ENCODE measurements at regions not wholly inside any gene's neighbourhood (a gene's known extent, or its start where the extent isn't known, plus 50 kb on each side); places are given as distances from the start of the nearest gene placed in this dataset.

DNA sequence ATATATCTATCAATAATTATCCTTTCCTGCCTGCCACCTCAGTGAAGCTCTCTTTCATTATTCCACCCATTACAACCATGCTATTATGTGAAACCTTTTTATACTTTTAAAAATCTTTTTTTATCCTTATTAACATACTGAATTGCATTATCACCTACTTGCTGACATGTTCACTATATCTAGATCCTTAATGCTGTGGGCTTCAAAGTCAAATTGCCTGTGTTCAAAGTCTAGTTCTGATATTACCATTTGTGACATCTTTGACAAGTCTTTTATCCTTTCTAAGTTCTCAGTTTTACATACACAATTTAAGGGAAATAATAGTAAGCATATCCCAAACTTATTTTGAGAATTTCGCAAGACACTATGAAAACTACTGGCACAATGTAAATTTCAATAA, 2239.4 kb downstream of the LRRC4C start:
- no peak for DNase-seq (ENCODE audit: low read depth in 1 of 2, low spot score in 1 of 2)
- CTCF ChIA-PET, result no interaction called here
- no peak for FAIRE-seq
- 12% methylated on average over 1 of the region's 1 CpG for WGBS (ENCODE audit: missing lambda C conversion rate)
- Histone ChIP-seq H3K4me3 (no peak overlapping the region), H3K27ac (no peak overlapping the region), H3K4me2 (no peak overlapping the region), H3K9me3 (no peaks in the 10 kb centered on the region), H3K4me1 (no peaks in the 10 kb centered on the region)
- POLR2A ChIA-PET, result no interaction called here
- no peak for ATAC-seq
- TF ChIP-seq FOXS1 (CRISPR knock-in tag; IDR thresholded peaks at IDR 0.05), result no peak
- no peak for TF ChIP-seq CBX8 (IDR thresholded peaks at IDR 0.05)
- TF ChIP-seq KDM5A (IDR thresholded peaks at IDR 0.05), result no peak
- TF ChIP-seq JUN (IDR thresholded peaks at IDR 0.05), result no peak
- no peak for TF ChIP-seq ESRRA (IDR thresholded peaks at IDR 0.05; ENCODE audit: borderline replicate concordance, low read length)
- no peak for TF ChIP-seq HOXA7 (CRISPR knock-in tag; IDR thresholded peaks at IDR 0.05)
- no peak for TF ChIP-seq ZC3H11A (IDR thresholded peaks at IDR 0.05)
- TF ChIP-seq MYC (IDR thresholded peaks at IDR 0.05; ENCODE audit: borderline replicate concordance, low read length), result no peak
- TF ChIP-seq, protein P1, sequence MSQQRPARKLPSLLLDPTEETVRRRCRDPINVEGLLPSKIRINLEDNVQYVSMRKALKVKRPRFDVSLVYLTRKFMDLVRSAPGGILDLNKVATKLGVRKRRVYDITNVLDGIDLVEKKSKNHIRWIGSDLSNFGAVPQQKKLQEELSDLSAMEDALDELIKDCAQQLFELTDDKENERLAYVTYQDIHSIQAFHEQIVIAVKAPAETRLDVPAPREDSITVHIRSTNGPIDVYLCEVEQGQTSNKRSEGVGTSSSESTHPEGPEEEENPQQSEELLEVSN (IDR thresholded peaks at IDR 0.05; ENCODE audit: borderline replicate concordance, low read depth), result no peak
- no peak for TF ChIP-seq EP300 (IDR thresholded peaks at IDR 0.05)

DNA sequence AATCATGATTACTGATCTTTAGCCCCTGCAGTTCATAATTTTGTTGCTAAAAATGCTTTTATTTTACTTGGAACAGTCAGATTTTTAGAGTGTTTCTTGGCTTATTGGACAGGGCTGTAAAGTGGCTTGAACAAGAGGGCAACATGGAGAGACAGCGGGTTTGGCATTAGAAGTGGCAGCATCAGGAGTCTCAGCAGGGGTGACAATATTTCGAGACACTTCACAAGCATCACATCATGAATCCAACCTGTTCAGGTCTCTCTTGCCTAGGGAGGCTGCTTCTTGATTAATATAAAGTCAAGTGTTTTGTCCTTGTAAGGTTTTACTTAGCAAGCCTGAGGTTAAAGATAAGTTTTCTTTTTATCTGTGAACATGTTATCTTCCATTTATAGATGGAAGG, 2249.5 kb downstream of the LRRC4C start:
- H3K9me3 ChIP-seq, result no peaks in the 10 kb centered on the region
- 4% methylated on average over 2 of the region's 2 CpGs for WGBS (ENCODE audit: missing lambda C conversion rate)
- CTCF ChIA-PET, result no interaction called here
- no peaks in the 10 kb centered on the region for H3K4me1 ChIP-seq
- H3K4me3 ChIP-seq, result no peak overlapping the region
- FAIRE-seq (no peak), DNase-seq (ENCODE audit: low read depth in 1 of 2, low spot score in 1 of 2) (no peak), ATAC-seq (no peak)
- no peak overlapping the region for H3K27ac ChIP-seq
- TF ChIP-seq, protein P2, sequence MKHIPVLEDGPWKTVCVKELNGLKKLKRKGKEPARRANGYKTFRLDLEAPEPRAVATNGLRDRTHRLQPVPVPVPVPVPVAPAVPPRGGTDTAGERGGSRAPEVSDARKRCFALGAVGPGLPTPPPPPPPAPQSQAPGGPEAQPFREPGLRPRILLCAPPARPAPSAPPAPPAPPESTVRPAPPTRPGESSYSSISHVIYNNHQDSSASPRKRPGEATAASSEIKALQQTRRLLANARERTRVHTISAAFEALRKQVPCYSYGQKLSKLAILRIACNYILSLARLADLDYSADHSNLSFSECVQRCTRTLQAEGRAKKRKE (CRISPR knock-in tag; IDR thresholded peaks at IDR 0.05; ENCODE audit: low read depth), result no peak
- TF ChIP-seq, protein P3, sequence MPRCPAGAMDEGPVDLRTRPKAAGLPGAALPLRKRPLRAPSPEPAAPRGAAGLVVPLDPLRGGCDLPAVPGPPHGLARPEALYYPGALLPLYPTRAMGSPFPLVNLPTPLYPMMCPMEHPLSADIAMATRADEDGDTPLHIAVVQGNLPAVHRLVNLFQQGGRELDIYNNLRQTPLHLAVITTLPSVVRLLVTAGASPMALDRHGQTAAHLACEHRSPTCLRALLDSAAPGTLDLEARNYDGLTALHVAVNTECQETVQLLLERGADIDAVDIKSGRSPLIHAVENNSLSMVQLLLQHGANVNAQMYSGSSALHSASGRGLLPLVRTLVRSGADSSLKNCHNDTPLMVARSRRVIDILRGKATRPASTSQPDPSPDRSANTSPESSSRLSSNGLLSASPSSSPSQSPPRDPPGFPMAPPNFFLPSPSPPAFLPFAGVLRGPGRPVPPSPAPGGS (IDR thresholded peaks at IDR 0.05), result no peak
- TF ChIP-seq CHD4 (IDR thresholded peaks at IDR 0.05; ENCODE audit: borderline replicate concordance), result no peak
- TF ChIP-seq MYC (IDR thresholded peaks at IDR 0.05; ENCODE audit: borderline replicate concordance, low read length), result no peak
- no peak for TF ChIP-seq ZNF302 (CRISPR knock-in tag; IDR thresholded peaks at IDR 0.05)
- no peak for TF ChIP-seq NFE2L2 (conservative IDR thresholded peaks at IDR 0.05; ENCODE audit: low read length)
- no peak for TF ChIP-seq POLR2AphosphoS2 (conservative IDR thresholded peaks at IDR 0.05; ENCODE audit: low read length)
- TF ChIP-seq, protein P4, sequence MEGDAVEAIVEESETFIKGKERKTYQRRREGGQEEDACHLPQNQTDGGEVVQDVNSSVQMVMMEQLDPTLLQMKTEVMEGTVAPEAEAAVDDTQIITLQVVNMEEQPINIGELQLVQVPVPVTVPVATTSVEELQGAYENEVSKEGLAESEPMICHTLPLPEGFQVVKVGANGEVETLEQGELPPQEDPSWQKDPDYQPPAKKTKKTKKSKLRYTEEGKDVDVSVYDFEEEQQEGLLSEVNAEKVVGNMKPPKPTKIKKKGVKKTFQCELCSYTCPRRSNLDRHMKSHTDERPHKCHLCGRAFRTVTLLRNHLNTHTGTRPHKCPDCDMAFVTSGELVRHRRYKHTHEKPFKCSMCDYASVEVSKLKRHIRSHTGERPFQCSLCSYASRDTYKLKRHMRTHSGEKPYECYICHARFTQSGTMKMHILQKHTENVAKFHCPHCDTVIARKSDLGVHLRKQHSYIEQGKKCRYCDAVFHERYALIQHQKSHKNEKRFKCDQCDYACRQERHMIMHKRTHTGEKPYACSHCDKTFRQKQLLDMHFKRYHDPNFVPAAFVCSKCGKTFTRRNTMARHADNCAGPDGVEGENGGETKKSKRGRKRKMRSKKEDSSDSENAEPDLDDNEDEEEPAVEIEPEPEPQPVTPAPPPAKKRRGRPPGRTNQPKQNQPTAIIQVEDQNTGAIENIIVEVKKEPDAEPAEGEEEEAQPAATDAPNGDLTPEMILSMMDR (IDR thresholded peaks at IDR 0.05), result no peak
- TF ChIP-seq GATA3 (IDR thresholded peaks at IDR 0.05; ENCODE audit: borderline replicate concordance), result no peak
- no peak for TF ChIP-seq NPAS2 (CRISPR knock-in tag; IDR thresholded peaks at IDR 0.05; ENCODE audit: borderline replicate concordance)
- TF ChIP-seq PHF8 (IDR thresholded peaks at IDR 0.05; ENCODE audit: borderline replicate concordance, low read depth), result no peak
- no peak for TF ChIP-seq HDAC2 (IDR thresholded peaks at IDR 0.05)
- TF ChIP-seq POLR2A (IDR thresholded peaks at IDR 0.05; ENCODE audit: low read length), result no peak
- TF ChIP-seq CBX8 (IDR thresholded peaks at IDR 0.05), result no peak
- POLR2A ChIA-PET, result no interaction called here
- no peak overlapping the region for H3K4me2 ChIP-seq
